SU-DHL-6 (cell line): ENCODE measurements at regions not wholly inside any gene's neighbourhood (a gene's known extent, or its start where the extent isn't known, plus 50 kb on each side); places are given as distances from the start of the nearest gene placed in this dataset.

ENCODE experiments used
- H2AFZ ChIP-seq: fragments of 200-600 bp; sonication (generic); 2 replicates; pipeline ENCODE4 v1.6.1; 2014; ENCODE audit warnings: low read depth, mild to moderate bottlenecking, moderate library complexity, mixed read lengths, antibody characterized with exemption, low read length; ENCODE audit not compliant: severe bottlenecking
- H3F3A ChIP-seq: fragments of 200-600 bp; shearing (Covaris generic); 2 replicates; pipeline ENCODE4 v1.6.0; 2016; ENCODE audit warnings: antibody characterized with exemption, mild to moderate bottlenecking; ENCODE audit not compliant: insufficient read depth
- H3K27ac ChIP-seq: fragments of 200-600 bp; sonication (generic); 2 replicates; pipeline ENCODE4 v1.5.1; 2016; ENCODE audit warnings: low read depth, mild to moderate bottlenecking, low read length, moderate library complexity, mixed read lengths
- H3K27me3 ChIP-seq: fragments of 200-600 bp; sonication (generic), shearing (Covaris generic); 2 replicates; pipeline ENCODE4 v1.6.0; 2014; ENCODE audit warnings: mild to moderate bottlenecking, low read length
- H3K36me3 ChIP-seq: fragments of 200-600 bp; sonication (generic); 2 replicates; pipeline ENCODE4 v1.6.1; 2014; ENCODE audit warnings: mild to moderate bottlenecking, low read length, mixed read lengths
- H3K4me2 ChIP-seq: fragments of 300-600, 200-600 bp; shearing (Covaris generic), sonication (generic); 2 replicates; pipeline ENCODE4 v1.6.0; 2014; ENCODE audit warnings: low read length, low read depth, mild to moderate bottlenecking; ENCODE audit not compliant: poor library complexity, severe bottlenecking
- H3K4me3 ChIP-seq: fragments of 200-600 bp; sonication (generic); 2 replicates; pipeline ENCODE4 v1.5.1; 2014; ENCODE audit warnings: antibody characterized with exemption, low read length, mild to moderate bottlenecking, mixed read lengths; ENCODE audit not compliant: insufficient read depth, poor library complexity, severe bottlenecking
- H3K79me2 ChIP-seq: fragments of 200-600 bp; sonication (generic); 2 replicates; pipeline ENCODE4 v1.6.1; 2014; ENCODE audit warnings: mild to moderate bottlenecking, low read length, moderate library complexity; ENCODE audit not compliant: insufficient read depth
- H3K9ac ChIP-seq: fragments of 200-600 bp; sonication (generic); 2 replicates; pipeline ENCODE4 v1.7.0; 2014; ENCODE audit warnings: mild to moderate bottlenecking, low read length
- H3K9me2 ChIP-seq: fragments of 200-600 bp; sonication (generic); replicated peaks from 2 replicates; pipeline ENCODE4 v1.6.1; 2014; ENCODE audit warnings: low read length; ENCODE audit not compliant: insufficient read depth
- H3K9me3 ChIP-seq: fragments of 200-600 bp; sonication (generic); 2 replicates; pipeline ENCODE4 v1.6.1; 2014; ENCODE audit warnings: low read length, mixed read lengths; ENCODE audit not compliant: insufficient read depth
- H4K20me1 ChIP-seq: fragments of 200-600 bp; sonication (generic); 2 replicates; pipeline ENCODE4 v1.6.1; 2014; ENCODE audit warnings: low read depth, mild to moderate bottlenecking, antibody characterized with exemption, low read length, moderate library complexity, mixed read lengths
- CTCF ChIP-seq: fragments of 200-600 bp; sonication (generic); IDR thresholded peaks from one replicate; pipeline ENCODE4 v1.5.1; 2017; ENCODE audit warnings: antibody characterized with exemption, mild to moderate bottlenecking, low read length, moderate library complexity; ENCODE audit not compliant: insufficient read depth, poor library complexity, severe bottlenecking
- EZH2phosphoT487 ChIP-seq: fragments of 200-600 bp; sonication (generic), shearing (Covaris generic); conservative IDR thresholded peaks from 2 replicates; pipeline ENCODE4 v1.6.1; 2018; ENCODE audit warnings: mild to moderate bottlenecking, antibody characterized with exemption, low read length, moderate library complexity, mixed read lengths

DNA sequence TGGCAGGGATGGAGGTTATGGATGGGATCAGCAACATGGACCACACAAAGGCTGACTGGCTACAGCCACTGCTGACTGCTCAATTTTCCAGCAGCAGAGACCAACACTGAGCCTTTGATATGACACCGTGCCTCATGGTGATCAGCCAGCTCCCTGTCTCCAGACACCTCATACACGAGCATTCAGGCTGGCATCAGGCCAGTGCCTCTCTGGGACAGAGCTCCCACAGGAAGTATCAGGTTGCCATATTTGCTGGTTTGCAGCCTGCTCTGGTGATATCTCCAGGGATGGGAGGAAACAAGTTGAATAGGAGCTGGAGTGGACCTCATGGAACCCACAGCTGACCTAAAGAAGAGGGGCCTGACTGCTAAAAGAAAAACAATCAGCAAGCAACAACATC, 471.2 kb upstream of the ATXN7L3B start:
- TF ChIP-seq CTCF (no peak), EZH2phosphoT487 (no peak)
- Histone ChIP-seq H3K27me3 (no peaks in the 10 kb centered on the region), H3K9me2 (no peaks in the 10 kb centered on the region), H3K4me3 (no peak overlapping the region), H3K36me3 (no peaks in the 10 kb centered on the region), H3K4me2 (no peak overlapping the region), H3K9ac (no peak overlapping the region), H3K9me3 (no peaks in the 10 kb centered on the region), H4K20me1 (no peaks in the 10 kb centered on the region), H3K27ac (no peak overlapping the region), H3K79me2 (no peaks in the 10 kb centered on the region), H2AFZ (no peak overlapping the region), H3F3A (no peaks in the 10 kb centered on the region)

DNA sequence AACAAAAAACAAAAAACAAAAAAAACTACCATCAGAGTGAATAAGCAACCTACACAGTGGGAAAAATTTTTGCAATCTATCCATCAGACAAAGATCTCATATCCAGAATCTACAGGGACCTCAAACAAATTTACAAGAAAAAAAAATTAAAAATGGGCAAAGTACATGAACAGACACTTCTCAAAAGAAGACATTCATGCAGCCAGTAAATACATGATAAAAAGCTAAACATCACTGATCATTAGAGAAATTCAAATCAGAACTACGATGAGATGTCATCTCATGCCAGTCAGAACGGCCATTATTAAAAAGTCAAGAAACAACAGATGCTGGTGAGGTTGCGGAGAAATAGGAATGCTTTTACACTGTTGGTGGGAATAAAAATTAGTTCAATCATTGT, 466.5 kb upstream of the ATXN7L3B start:
- no peaks in the 10 kb centered on the region for H3F3A ChIP-seq
- no peaks in the 10 kb centered on the region for H3K27me3 ChIP-seq
- no peaks in the 10 kb centered on the region for H3K79me2 ChIP-seq
- H4K20me1 ChIP-seq = no peaks in the 10 kb centered on the region
- no peak overlapping the region for H3K4me3 ChIP-seq
- H3K9me3 ChIP-seq = no peaks in the 10 kb centered on the region
- no peak overlapping the region for H3K4me2 ChIP-seq
- no peak for TF ChIP-seq CTCF
- TF ChIP-seq EZH2phosphoT487 = no peak
- no peak overlapping the region for H3K27ac ChIP-seq
- H3K9me2 ChIP-seq = no peaks in the 10 kb centered on the region
- no peak overlapping the region for H2AFZ ChIP-seq
- no peak overlapping the region for H3K9ac ChIP-seq
- no peaks in the 10 kb centered on the region for H3K36me3 ChIP-seq

DNA sequence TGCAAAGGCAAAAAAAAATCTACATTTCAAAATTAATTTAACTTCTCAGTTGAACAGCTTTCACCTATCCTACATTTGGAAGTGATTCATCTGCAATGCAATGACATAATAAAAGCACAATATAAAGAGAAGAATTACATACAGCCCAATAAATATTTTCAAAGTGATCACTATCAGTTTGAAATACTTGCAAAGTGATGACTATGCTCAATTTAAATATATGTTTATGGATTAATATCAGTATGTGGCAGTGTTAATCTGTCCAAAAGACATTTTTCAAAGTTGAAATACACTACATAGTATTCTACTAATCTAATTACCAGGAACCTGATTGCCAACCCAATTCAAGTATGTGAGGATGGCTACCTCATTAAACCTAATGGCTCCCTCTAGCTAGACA, 460.7 kb upstream of the ATXN7L3B start:
- no peaks in the 10 kb centered on the region for H3K79me2 ChIP-seq
- H2AFZ ChIP-seq = no peak overlapping the region
- no peak for TF ChIP-seq EZH2phosphoT487
- no peak for TF ChIP-seq CTCF
- no peak overlapping the region for H3K4me2 ChIP-seq
- no peak overlapping the region for H3K27ac ChIP-seq
- H3K9ac ChIP-seq = no peak overlapping the region
- H3K27me3 ChIP-seq = no peaks in the 10 kb centered on the region
- H3K4me3 ChIP-seq = no peak overlapping the region
- no peaks in the 10 kb centered on the region for H3F3A ChIP-seq
- H3K9me2 ChIP-seq = no peaks in the 10 kb centered on the region
- no peaks in the 10 kb centered on the region for H3K36me3 ChIP-seq
- no peaks in the 10 kb centered on the region for H3K9me3 ChIP-seq
- no peaks in the 10 kb centered on the region for H4K20me1 ChIP-seq

DNA sequence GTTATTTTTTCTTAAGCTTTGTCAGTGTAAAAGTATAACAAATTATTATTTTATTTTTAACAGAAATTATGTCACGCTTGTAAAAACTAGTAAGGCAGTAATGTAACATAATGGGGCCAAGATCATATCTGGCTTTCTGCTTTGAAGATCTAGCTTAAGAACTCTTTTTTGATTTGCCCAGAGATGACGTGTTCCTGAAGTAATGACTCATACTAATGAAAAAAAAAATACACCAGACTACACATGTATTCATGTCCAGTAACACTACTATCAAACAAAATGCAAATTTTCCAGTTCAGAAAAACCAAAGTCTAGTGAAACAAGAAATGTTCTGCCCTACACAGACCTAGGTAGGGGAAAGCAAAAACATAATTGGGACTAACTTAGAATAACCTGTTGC, 432.2 kb upstream of the ATXN7L3B start:
- Histone ChIP-seq H2AFZ (no peak overlapping the region), H3F3A (no peaks in the 10 kb centered on the region), H3K27me3 (no peaks in the 10 kb centered on the region), H4K20me1 (no peaks in the 10 kb centered on the region), H3K9me3 (no peaks in the 10 kb centered on the region), H3K36me3 (no peaks in the 10 kb centered on the region), H3K79me2 (no peaks in the 10 kb centered on the region), H3K27ac (no peak overlapping the region), H3K9me2 (no peaks in the 10 kb centered on the region), H3K4me3 (no peak overlapping the region), H3K9ac (no peak overlapping the region), H3K4me2 (no peak overlapping the region)
- TF ChIP-seq EZH2phosphoT487 (no peak), CTCF (no peak)
